ENCODE measurements at regions not wholly inside any gene's neighbourhood (a gene's known extent, or its start where the extent isn't known, plus 50 kb on each side); places are given as distances from the start of the nearest gene placed in this dataset.

- no peak for TF ChIP-seq ZNF8 (CRISPR knock-in tag; IDR thresholded peaks at IDR 0.05)
- TF ChIP-seq BACH2 (CRISPR knock-in tag; IDR thresholded peaks at IDR 0.05; ENCODE audit: borderline replicate concordance) = no peak
- no peak for TF ChIP-seq CREB5 (CRISPR knock-in tag; IDR thresholded peaks at IDR 0.05; ENCODE audit: low read depth)
- no peak for TF ChIP-seq CSRNP3 (CRISPR knock-in tag; IDR thresholded peaks at IDR 0.05)
- no peak for TF ChIP-seq ZNF70 (CRISPR knock-in tag; IDR thresholded peaks at IDR 0.05)
- no peak for TF ChIP-seq RARB (CRISPR knock-in tag; IDR thresholded peaks at IDR 0.05)
Measured at GRCh38 chr11:87431392-87431791, 393.7 kb downstream of the TMEM135 start (continued).

GRCh38 chr11:87430821-87431220, 393.1 kb downstream of the TMEM135 start:
- ATAC-seq = no peak
- TF ChIP-seq GLIS3 (CRISPR knock-in tag; IDR thresholded peaks at IDR 0.05) (no peak), OSR1 (CRISPR knock-in tag; IDR thresholded peaks at IDR 0.05) (no peak), TOX (CRISPR knock-in tag; IDR thresholded peaks at IDR 0.05; ENCODE audit: borderline replicate concordance) (no peak), BACH2 (CRISPR knock-in tag; IDR thresholded peaks at IDR 0.05; ENCODE audit: borderline replicate concordance) (no peak)

- ATAC-seq = no peak
- TF ChIP-seq TOX (CRISPR knock-in tag; IDR thresholded peaks at IDR 0.05; ENCODE audit: borderline replicate concordance) (no peak), TCF4 (CRISPR knock-in tag; IDR thresholded peaks at IDR 0.05; ENCODE audit: borderline replicate concordance) (no peak), ESRRG (CRISPR knock-in tag; IDR thresholded peaks at IDR 0.05) (no peak), RARB (CRISPR knock-in tag; IDR thresholded peaks at IDR 0.05) (no peak), CSRNP3 (CRISPR knock-in tag; IDR thresholded peaks at IDR 0.05) (no peak), CREB5 (CRISPR knock-in tag; IDR thresholded peaks at IDR 0.05; ENCODE audit: low read depth) (no peak)
Measured at GRCh38 chr11:87429996-87430395, 392.3 kb downstream of the TMEM135 start.

GRCh38 chr11:87428266-87428665, 390.5 kb downstream of the TMEM135 start:
- TF ChIP-seq ARNTL (CRISPR knock-in tag; IDR thresholded peaks at IDR 0.05; ENCODE audit: borderline replicate concordance, low read depth) (no peak), TSHZ2 (CRISPR knock-in tag; IDR thresholded peaks at IDR 0.05) (no peak), OSR1 (CRISPR knock-in tag; IDR thresholded peaks at IDR 0.05) (no peak), PPARA (CRISPR knock-in tag; IDR thresholded peaks at IDR 0.05; ENCODE audit: borderline replicate concordance) (no peak), TCF4 (CRISPR knock-in tag; IDR thresholded peaks at IDR 0.05; ENCODE audit: borderline replicate concordance) (no peak), ZNF8 (CRISPR knock-in tag; IDR thresholded peaks at IDR 0.05) (no peak), ESRRG (CRISPR knock-in tag; IDR thresholded peaks at IDR 0.05) (no peak), SNAI2 (CRISPR knock-in tag; IDR thresholded peaks at IDR 0.05) (no peak), PATZ1 (CRISPR knock-in tag; IDR thresholded peaks at IDR 0.05; ENCODE audit: borderline replicate concordance) (no peak), ZNF70 (CRISPR knock-in tag; IDR thresholded peaks at IDR 0.05) (no peak), CSDC2 (CRISPR knock-in tag; IDR thresholded peaks at IDR 0.05) (no peak), BACH2 (CRISPR knock-in tag; IDR thresholded peaks at IDR 0.05; ENCODE audit: borderline replicate concordance) (no peak), ZNF565 (CRISPR knock-in tag; conservative IDR thresholded peaks at IDR 0.05; ENCODE audit: low read depth) (no peak), ZFP30 (CRISPR knock-in tag; IDR thresholded peaks at IDR 0.05) (no peak), TOX (CRISPR knock-in tag; IDR thresholded peaks at IDR 0.05; ENCODE audit: borderline replicate concordance) (no peak), ZC3H10 (CRISPR knock-in tag; IDR thresholded peaks at IDR 0.05) (no peak), CREB5 (CRISPR knock-in tag; IDR thresholded peaks at IDR 0.05; ENCODE audit: low read depth) (no peak), ZFP3 (CRISPR knock-in tag; IDR thresholded peaks at IDR 0.05) (no peak), RARB (CRISPR knock-in tag; IDR thresholded peaks at IDR 0.05) (no peak), ISL1 (CRISPR knock-in tag; IDR thresholded peaks at IDR 0.05) (no peak)
- ATAC-seq = no peak
